KMS-11 (cell line): ENCODE measurements at regions not wholly inside any gene's neighbourhood (a gene's known extent, or its start where the extent isn't known, plus 50 kb on each side); places are given as distances from the start of the nearest gene placed in this dataset.

Experiments used
- H2AFZ ChIP-seq: fragments of 200-600 bp; sonication (generic); 2 replicates; pipeline ENCODE4 v1.6.1; 2016; ENCODE audit warnings: antibody characterized with exemption, mixed run types, low read depth
- H3K27ac ChIP-seq: fragments of 200-600 bp; sonication (generic); 2 replicates; pipeline ENCODE4 v1.6.1; 2016; ENCODE audit warnings: mild to moderate bottlenecking, mixed run types
- H3K27me3 ChIP-seq: fragments of 200-600 bp; sonication (generic); 2 replicates; pipeline ENCODE4 v1.6.1; 2017; ENCODE audit warnings: mild to moderate bottlenecking, low read depth, mixed run types, moderate library complexity; ENCODE audit not compliant: insufficient read depth
- H3K36me3 ChIP-seq: fragments of 200-600 bp; sonication (generic); 2 replicates; pipeline ENCODE4 v1.6.1; 2017; ENCODE audit warnings: mild to moderate bottlenecking, mixed run types; ENCODE audit not compliant: insufficient read depth
- H3K4me1 ChIP-seq: fragments of 200-600 bp; sonication (generic); 2 replicates; pipeline ENCODE4 v1.6.1; 2016; ENCODE audit warnings: mild to moderate bottlenecking, low read depth, mixed run types; ENCODE audit not compliant: poor library complexity, severe bottlenecking
- H3K4me2 ChIP-seq: fragments of 200-600 bp; sonication (generic); 2 replicates; pipeline ENCODE4 v1.7.0; 2016; ENCODE audit warnings: mild to moderate bottlenecking, mixed run types
- H3K4me3 ChIP-seq: fragments of 200-600 bp; sonication (generic); IDR thresholded peaks from 2 replicates; pipeline ENCODE4 v1.6.1; 2017; ENCODE audit warnings: low read depth, low read length, mixed read lengths; ENCODE audit not compliant: insufficient read depth
- H3K79me2 ChIP-seq: fragments of 200-600 bp; sonication (generic); 2 replicates; pipeline ENCODE4 v1.6.1; 2016; ENCODE audit warnings: low read depth, mixed run types; ENCODE audit not compliant: insufficient read depth
- H3K9ac ChIP-seq: fragments of 200-600 bp; sonication (generic); 2 replicates; pipeline ENCODE4 v1.6.1; 2016; ENCODE audit warnings: mild to moderate bottlenecking, mixed run types
- H4K20me1 ChIP-seq: fragments of 200-600 bp; sonication (generic); 2 replicates; pipeline ENCODE4 v1.6.1; 2016; ENCODE audit warnings: mild to moderate bottlenecking, mixed run types; ENCODE audit not compliant: insufficient read depth
- TF ChIP-seq, protein P1 (sequence below): fragments of 200-600 bp; sonication (generic); conservative IDR thresholded peaks from 2 replicates; pipeline ENCODE4 v1.6.1; 2017; ENCODE audit warnings: low read depth, mild to moderate bottlenecking, antibody characterized with exemption, low read length, moderate library complexity, mixed read lengths

DNA sequence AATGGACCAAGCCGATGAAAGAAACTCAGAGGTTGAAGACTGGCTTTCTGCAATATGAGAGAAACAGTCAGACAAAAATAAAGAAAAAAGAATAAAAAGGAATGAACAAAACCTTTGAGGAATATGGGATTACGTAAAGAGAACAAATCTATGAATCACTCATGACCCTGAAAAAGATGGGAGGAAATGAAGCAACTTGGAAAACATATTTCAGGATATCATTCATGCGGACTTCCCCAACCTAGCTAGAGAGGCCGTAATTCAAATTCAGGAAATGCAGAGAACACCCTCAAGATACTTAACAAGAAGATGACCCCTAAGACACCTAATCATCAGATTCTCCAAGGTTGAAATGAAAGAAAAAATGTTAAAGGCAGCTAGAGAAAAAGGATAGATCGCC lies 705.3 kb upstream of the CHRM3 start:
- Histone ChIP-seq H3K4me3 (no peak overlapping the region), H3K4me1 (no peaks in the 10 kb centered on the region), H3K4me2 (no peak overlapping the region), H3K27me3 (no peaks in the 10 kb centered on the region), H3K36me3 (no peaks in the 10 kb centered on the region), H4K20me1 (no peaks in the 10 kb centered on the region), H3K27ac (no peak overlapping the region), H3K9ac (no peak overlapping the region), H2AFZ (no peak overlapping the region), H3K79me2 (no peaks in the 10 kb centered on the region)
- TF ChIP-seq, protein P1, sequence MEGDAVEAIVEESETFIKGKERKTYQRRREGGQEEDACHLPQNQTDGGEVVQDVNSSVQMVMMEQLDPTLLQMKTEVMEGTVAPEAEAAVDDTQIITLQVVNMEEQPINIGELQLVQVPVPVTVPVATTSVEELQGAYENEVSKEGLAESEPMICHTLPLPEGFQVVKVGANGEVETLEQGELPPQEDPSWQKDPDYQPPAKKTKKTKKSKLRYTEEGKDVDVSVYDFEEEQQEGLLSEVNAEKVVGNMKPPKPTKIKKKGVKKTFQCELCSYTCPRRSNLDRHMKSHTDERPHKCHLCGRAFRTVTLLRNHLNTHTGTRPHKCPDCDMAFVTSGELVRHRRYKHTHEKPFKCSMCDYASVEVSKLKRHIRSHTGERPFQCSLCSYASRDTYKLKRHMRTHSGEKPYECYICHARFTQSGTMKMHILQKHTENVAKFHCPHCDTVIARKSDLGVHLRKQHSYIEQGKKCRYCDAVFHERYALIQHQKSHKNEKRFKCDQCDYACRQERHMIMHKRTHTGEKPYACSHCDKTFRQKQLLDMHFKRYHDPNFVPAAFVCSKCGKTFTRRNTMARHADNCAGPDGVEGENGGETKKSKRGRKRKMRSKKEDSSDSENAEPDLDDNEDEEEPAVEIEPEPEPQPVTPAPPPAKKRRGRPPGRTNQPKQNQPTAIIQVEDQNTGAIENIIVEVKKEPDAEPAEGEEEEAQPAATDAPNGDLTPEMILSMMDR = no peak

DNA sequence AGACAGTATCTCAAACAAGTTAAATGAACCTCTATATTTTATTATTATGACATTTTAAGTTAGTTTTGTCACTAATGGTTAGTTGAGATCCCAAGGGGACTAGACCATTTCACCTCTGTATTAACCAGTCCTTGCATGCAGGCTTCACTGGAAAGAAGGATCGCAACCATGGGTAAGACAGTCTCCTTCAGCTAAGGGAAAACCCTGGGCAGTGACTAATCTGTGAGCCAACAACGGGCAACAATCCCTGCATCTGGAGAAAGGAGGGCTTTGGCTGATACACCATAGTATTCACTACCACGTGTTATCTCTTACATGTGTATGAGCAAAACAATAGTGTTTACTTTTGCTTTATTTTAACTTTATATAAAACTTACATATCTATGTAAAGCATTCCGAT lies 708.8 kb upstream of the CHRM3 start:
- no peaks in the 10 kb centered on the region for H4K20me1 ChIP-seq
- no peak overlapping the region for H3K4me2 ChIP-seq
- no peaks in the 10 kb centered on the region for H3K36me3 ChIP-seq
- H3K4me1 ChIP-seq = no peaks in the 10 kb centered on the region
- no peaks in the 10 kb centered on the region for H3K79me2 ChIP-seq
- no peaks in the 10 kb centered on the region for H3K27me3 ChIP-seq
- TF ChIP-seq, protein P1 = no peak
- H3K27ac ChIP-seq = no peak overlapping the region
- H2AFZ ChIP-seq = no peak overlapping the region
- no peak overlapping the region for H3K4me3 ChIP-seq
- H3K9ac ChIP-seq = no peak overlapping the region

DNA sequence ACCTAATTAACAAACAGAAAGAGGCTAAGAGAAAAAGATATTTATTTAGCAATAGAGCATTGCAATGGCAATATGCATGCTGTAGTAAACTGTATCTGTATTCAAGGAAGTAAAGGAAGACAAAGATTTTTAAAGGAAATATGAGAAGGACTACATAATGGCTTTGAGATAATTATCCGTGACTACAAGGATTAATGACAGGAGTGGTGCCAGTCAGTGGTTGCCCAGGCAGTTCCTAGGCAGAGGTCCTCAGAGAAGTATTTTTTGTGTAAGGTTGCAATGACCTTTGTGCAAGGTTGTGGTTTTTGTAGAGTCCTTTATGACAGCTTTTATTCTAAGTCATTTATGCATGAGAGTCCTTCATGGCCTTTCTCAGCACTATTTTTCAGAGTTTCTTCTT lies 711.1 kb upstream of the CHRM3 start:
- Histone ChIP-seq H2AFZ (no peak overlapping the region), H3K4me3 (no peak overlapping the region), H3K27ac (no peak overlapping the region), H3K27me3 (no peaks in the 10 kb centered on the region), H4K20me1 (no peaks in the 10 kb centered on the region), H3K4me2 (no peak overlapping the region), H3K79me2 (no peaks in the 10 kb centered on the region), H3K9ac (no peak overlapping the region), H3K4me1 (no peaks in the 10 kb centered on the region), H3K36me3 (no peaks in the 10 kb centered on the region)
- TF ChIP-seq, protein P1 = no peak

DNA sequence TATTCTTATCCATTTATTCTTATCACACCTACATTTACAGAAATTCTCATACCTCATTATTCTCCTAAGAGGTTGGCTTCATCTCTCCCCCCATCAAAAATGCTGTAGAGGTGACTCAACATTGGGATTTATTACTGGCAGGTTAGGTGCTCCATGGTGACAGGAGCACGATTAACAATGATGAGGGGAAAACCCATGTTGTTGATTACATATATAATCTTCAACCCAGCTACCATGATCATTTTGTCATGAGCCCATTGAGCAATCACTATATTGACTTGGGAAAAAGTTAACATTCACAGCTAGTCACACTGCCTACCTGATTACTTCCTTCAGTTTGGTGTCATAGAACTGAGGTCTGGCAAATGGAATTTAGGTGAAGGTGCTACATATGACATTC lies 712.1 kb upstream of the CHRM3 start:
- Histone ChIP-seq H3K4me3 (no peak overlapping the region), H3K4me2 (no peak overlapping the region), H3K27ac (no peak overlapping the region), H2AFZ (no peak overlapping the region), H3K9ac (no peak overlapping the region), H3K36me3 (no peaks in the 10 kb centered on the region), H3K79me2 (no peaks in the 10 kb centered on the region), H4K20me1 (no peaks in the 10 kb centered on the region), H3K27me3 (no peaks in the 10 kb centered on the region), H3K4me1 (no peaks in the 10 kb centered on the region)
- TF ChIP-seq, protein P1 = no peak

DNA sequence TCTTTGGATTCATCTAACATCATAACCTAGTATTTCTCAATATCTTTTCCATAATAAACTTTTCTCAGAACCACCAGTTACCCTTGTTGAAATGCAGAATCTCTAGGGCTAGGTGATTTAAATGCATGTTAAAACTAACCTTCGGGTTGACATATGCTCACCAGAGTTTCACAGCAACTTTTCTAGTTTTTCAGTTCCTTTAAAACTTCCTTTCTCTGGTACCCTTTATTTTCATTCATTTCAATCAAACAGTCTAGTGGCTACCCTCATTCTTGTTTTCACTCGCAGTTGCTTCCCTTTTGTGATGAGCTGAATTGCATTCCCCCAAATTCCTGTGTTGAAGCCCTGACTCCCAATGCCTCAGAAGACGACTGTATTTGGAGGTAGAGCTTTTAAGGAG lies 712.8 kb upstream of the CHRM3 start:
- no peaks in the 10 kb centered on the region for H3K79me2 ChIP-seq
- TF ChIP-seq, protein P1 = no peak
- no peak overlapping the region for H3K27ac ChIP-seq
- no peak overlapping the region for H2AFZ ChIP-seq
- H3K9ac ChIP-seq = no peak overlapping the region
- no peaks in the 10 kb centered on the region for H3K4me1 ChIP-seq
- H3K4me3 ChIP-seq = no peak overlapping the region
- H3K27me3 ChIP-seq = no peaks in the 10 kb centered on the region
- H3K4me2 ChIP-seq = no peak overlapping the region
- H3K36me3 ChIP-seq = no peaks in the 10 kb centered on the region
- no peaks in the 10 kb centered on the region for H4K20me1 ChIP-seq
